Gastrocnemius medialis (tissue), 4 donors: ENCODE measurements at regions not wholly inside any gene's neighbourhood (a gene's known extent, or its start where the extent isn't known, plus 50 kb on each side); places are given as distances from the start of the nearest gene placed in this dataset.
"Not testable (repeated sequence)": the region's sequence is repeated elsewhere in the genome, so short reads cannot be mapped to it uniquely, and the experiment has no call there.

ENCODE experiments used
- ATAC-seq, 2 donors: fragments of 150-250 bp; one replicate each; pipeline ENCODE4 v1.9.1; 2016
- DNase-seq, 2 donors: peaks; one replicate each; pipeline ENCODE4 v3.0.0-alpha.2; 2019
- H3K27ac ChIP-seq, 4 donors: fragments of 200-600 bp; sonication (generic); 1 replicate in 1 of 4; 2 replicates in 3 of 4; pipeline ENCODE4 v1.5.1; 2016 to 2018; ENCODE audit warnings: mild to moderate bottlenecking in 2 of 4, moderate library complexity in 1 of 4
- H3K27me3 ChIP-seq, 3 donors: fragments of 200-600 bp; sonication (generic) in 2 of 3; 1 replicate in 1 of 3; 2 replicates in 2 of 3; pipeline versions ENCODE4 v1.5.1 to v1.6.0; 2016 to 2019; ENCODE audit warnings: mild to moderate bottlenecking in 1 of 3, moderate library complexity in 1 of 3
- H3K36me3 ChIP-seq, 2 donors: fragments of 200-600 bp; sonication (generic) in 1 of 2; one replicate each; pipeline ENCODE4 v1.5.1; 2017 to 2018
- H3K4me1 ChIP-seq, 2 donors: fragments of 200-600 bp; sonication (generic) in 1 of 2; one replicate each; pipeline ENCODE4 v1.5.1; 2016 to 2017; ENCODE audit warnings: mild to moderate bottlenecking in 2 of 2
- H3K4me3 ChIP-seq, 4 donors: fragments of 200-600 bp; sonication (generic) in 3 of 4; 1 replicate in 1 of 4; 2 replicates in 3 of 4; pipeline ENCODE4 v1.5.1; 2016 to 2019; ENCODE audit warnings: mild to moderate bottlenecking in 2 of 4
- H3K9me3 ChIP-seq, 3 donors: fragments of 200-600 bp; sonication (generic) in 2 of 3; 1 replicate in 1 of 3; 2 replicates in 2 of 3; pipeline ENCODE4 v1.5.1; 2016 to 2019
- CTCF ChIP-seq, 5 experiments: fragments of 450-650 bp in 3 of 5; fragments of 200-600 bp in 2 of 5; sonication (generic) in 2 of 5; IDR thresholded peaks in 4 of 5; conservative IDR thresholded peaks in 1 of 5; 1 replicate in 4 of 5; 2 replicates in 1 of 5; pipeline ENCODE4 v1.5.1; 2016 to 2019; ENCODE audit warnings: antibody characterized with exemption in 5 of 5, mild to moderate bottlenecking in 3 of 5, moderate library complexity in 3 of 5
- in situ Hi-C, 4 donors: fragments of 200-750 bp; cut with MboI; loops; one replicate each; pipeline versions ENCODE4 v1.15.0 to v1.8.0; 2017; ENCODE audit warnings: low sequenced_read_pairs in 4 of 4
- intact Hi-C: fragments of 100-400 bp; cut with DNase I; formaldehyde crosslinking; loops from one replicate; pipeline ENCODE4 v1.15.1; 2023; ENCODE audit warnings: low total_unique reads

GRCh38 chr15:20194591-20195198, 346.9 kb downstream of the GOLGA6L6 start:
- not testable (repeated sequence) for ATAC-seq, H3K27ac ChIP-seq, H3K4me3 ChIP-seq

DNA sequence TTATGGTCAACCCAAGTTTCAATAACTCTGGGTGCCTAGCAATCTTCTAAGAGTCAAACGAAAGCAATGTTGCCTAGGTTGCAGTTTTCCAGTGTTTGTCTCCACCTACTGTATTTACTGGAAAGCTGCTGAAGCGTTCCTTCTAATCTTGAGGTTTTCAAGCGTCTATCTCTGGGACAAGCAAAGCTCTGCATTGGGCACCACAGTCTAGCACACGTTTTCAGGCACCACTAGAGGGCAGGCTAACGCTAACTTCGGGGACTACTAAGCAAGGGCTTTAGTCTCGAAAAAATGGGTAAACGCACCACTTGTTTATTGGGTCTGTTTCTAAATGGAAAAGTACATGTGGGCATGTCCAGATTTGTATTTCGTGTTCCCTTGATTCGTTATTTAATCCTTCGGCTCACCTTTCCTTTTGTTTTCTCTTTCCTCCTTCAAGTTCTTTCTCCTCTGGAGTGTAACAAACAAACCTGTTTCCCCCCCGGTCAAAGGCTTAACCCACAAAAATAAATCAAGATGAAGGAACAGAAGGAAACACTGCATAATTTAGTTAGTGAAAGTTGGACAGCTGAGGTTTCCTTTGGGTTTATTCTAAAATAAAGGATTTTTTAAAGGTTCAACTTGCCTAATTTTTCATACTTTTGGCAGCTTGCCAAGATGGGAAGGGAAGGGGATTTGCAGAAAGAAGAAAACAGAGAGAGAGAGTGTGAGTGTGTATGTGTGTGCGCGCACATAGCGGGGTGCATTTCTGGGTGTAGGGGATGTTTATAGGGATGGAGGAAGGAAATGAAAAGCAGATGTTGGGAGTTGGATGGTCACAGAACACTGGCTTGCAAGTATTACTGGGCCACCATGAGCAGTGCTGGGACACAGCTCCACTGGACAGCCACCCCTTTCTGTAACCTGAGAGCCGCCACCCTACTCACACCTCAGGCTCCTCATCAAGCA, 348.3 kb downstream of the GOLGA6L6 start:
- H3K27ac ChIP-seq, H3K4me3 ChIP-seq, H3K4me1 ChIP-seq, H3K27me3 ChIP-seq, intact Hi-C loops, in situ Hi-C loops, DNase-seq, H3K9me3 ChIP-seq, H3K36me3 ChIP-seq: not testable (repeated sequence)
- peak in 1 of 2 donors; percentile 56 for ATAC-seq
- TF ChIP-seq CTCF (IDR thresholded peaks at IDR 0.05 in 4 of 5, conservative IDR thresholded peaks at IDR 0.05 in 1 of 5): peak in 1 of 5 experiments; percentile 18

More at GRCh38 chr15:20194591-20195198, 346.9 kb downstream of the GOLGA6L6 start:
- H3K27me3 ChIP-seq, H3K9me3 ChIP-seq, DNase-seq, intact Hi-C loops, H3K4me1 ChIP-seq, H3K36me3 ChIP-seq, in situ Hi-C loops: not testable (repeated sequence)
- peak in 1 of 5 experiments; percentile 18 for TF ChIP-seq CTCF (IDR thresholded peaks at IDR 0.05 in 4 of 5, conservative IDR thresholded peaks at IDR 0.05 in 1 of 5)

- intact Hi-C loops, H3K9me3 ChIP-seq, ATAC-seq, H3K27ac ChIP-seq, DNase-seq, H3K27me3 ChIP-seq, H3K4me1 ChIP-seq, H3K4me3 ChIP-seq, in situ Hi-C loops, H3K36me3 ChIP-seq: not testable (repeated sequence)
Observed at GRCh38 chr15:20191508-20192125, 350.0 kb downstream of the GOLGA6L6 start.

DNA sequence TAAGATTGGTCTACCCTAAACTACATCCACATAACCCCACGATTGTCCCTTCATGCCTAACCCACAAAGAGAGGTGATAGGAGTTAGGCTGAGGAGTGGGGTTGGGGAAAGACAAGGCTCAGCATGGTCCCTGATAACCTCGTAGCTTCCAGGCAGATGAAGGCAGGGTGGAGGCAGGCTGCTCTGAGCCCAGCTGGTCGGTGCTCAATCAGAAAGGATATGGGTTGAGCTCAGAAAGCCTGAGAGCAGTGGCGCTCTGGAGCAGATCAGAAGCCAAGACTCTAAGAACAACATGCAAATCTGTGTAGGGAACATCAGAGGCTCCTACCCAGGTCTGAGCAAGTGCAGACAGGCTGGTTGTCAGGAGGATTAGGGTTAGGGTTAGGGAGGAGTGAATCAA, 353.0 kb downstream of the GOLGA6L6 start:
- H3K4me3 ChIP-seq, H3K36me3 ChIP-seq, H3K27ac ChIP-seq, DNase-seq, intact Hi-C loops, H3K9me3 ChIP-seq, H3K4me1 ChIP-seq, H3K27me3 ChIP-seq, in situ Hi-C loops, ATAC-seq: not testable (repeated sequence)

GRCh38 chr15:20187370-20188355, 353.9 kb downstream of the GOLGA6L6 start:
- H3K9me3 ChIP-seq, H3K4me1 ChIP-seq, H3K27me3 ChIP-seq, ATAC-seq, DNase-seq, intact Hi-C loops, H3K36me3 ChIP-seq, in situ Hi-C loops, H3K4me3 ChIP-seq, H3K27ac ChIP-seq: not testable (repeated sequence)

DNA sequence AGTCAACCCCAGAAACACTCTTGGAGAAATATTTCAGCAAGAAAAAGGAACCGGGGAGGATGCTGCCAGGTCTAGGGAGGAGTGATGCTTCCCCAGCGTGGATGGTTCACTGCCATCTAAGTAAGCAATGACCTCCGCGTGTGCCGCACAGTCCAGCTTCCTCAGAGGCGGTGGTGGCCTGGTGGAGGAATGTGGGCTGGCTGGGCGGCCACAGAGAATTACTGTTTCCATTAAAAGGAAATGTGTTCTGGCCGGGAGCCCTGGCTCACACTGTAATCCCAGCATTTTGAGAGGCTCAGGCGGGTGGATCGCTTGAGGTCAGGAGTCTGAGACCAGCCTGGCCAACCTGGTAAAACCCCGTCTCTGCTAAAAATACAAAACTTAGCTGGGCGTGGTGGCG, 356.7 kb downstream of the GOLGA6L6 start:
- H3K27me3 ChIP-seq, H3K4me3 ChIP-seq, H3K4me1 ChIP-seq, DNase-seq, ATAC-seq, H3K36me3 ChIP-seq, H3K9me3 ChIP-seq, intact Hi-C loops, in situ Hi-C loops, H3K27ac ChIP-seq: not testable (repeated sequence)

GRCh38 chr15:20168221-20168620, 373.4 kb downstream of the GOLGA6L6 start:
- H3K4me3 ChIP-seq, intact Hi-C loops, DNase-seq, H3K36me3 ChIP-seq, H3K9me3 ChIP-seq, H3K4me1 ChIP-seq, H3K27me3 ChIP-seq, ATAC-seq, H3K27ac ChIP-seq, in situ Hi-C loops: not testable (repeated sequence)

- intact Hi-C loops, H3K27me3 ChIP-seq, H3K4me1 ChIP-seq, DNase-seq, H3K36me3 ChIP-seq, H3K9me3 ChIP-seq, in situ Hi-C loops, H3K27ac ChIP-seq, ATAC-seq, H3K4me3 ChIP-seq: not testable (repeated sequence)
Observed at GRCh38 chr15:20153528-20153927, 388.1 kb downstream of the GOLGA6L6 start.

- H3K27me3 ChIP-seq, H3K4me1 ChIP-seq, H3K36me3 ChIP-seq, H3K27ac ChIP-seq, DNase-seq, intact Hi-C loops, ATAC-seq, in situ Hi-C loops, H3K9me3 ChIP-seq, H3K4me3 ChIP-seq: not testable (repeated sequence)
Observed at GRCh38 chr15:20148679-20149078, 392.9 kb downstream of the GOLGA6L6 start.
